ENCODE measurements at regions not wholly inside any gene's neighbourhood (a gene's known extent, or its start where the extent isn't known, plus 50 kb on each side); places are given as distances from the start of the nearest gene placed in this dataset.

GRCh38 chr5:94017579-94017978 is 276.2 kb upstream of the POU5F2 start:
- H3K4me1 Mint-ChIP-seq (ENCODE audit: low read depth): no peaks in the 10 kb centered on the region
- DNase-seq (ENCODE audit: low spot score, unreplicated experiment): no peak
- H3K27me3 Mint-ChIP-seq: no peaks in the 10 kb centered on the region
- TF ChIP-seq CTCF (IDR thresholded peaks at IDR 0.05; ENCODE audit: unreplicated experiment): no peak
- H3K4me3 Mint-ChIP-seq (ENCODE audit: low read depth): no peak overlapping the region
- peaks cover 33% of the 10 kb centered on the region for H3K36me3 Mint-ChIP-seq (ENCODE audit: insufficient read depth)
- peaks cover 32% of the 10 kb centered on the region for H3K9me3 Mint-ChIP-seq (ENCODE audit: low read depth)
- H3K27ac Mint-ChIP-seq: no peak overlapping the region

GRCh38 chr5:94010814-94011213 is 269.4 kb upstream of the POU5F2 start:
- Mint-ChIP-seq H3K27ac (no peak overlapping the region), H3K27me3 (no peaks in the 10 kb centered on the region), H3K9me3 (ENCODE audit: low read depth) (peaks cover 20% of the 10 kb centered on the region), H3K4me1 (ENCODE audit: low read depth) (no peaks in the 10 kb centered on the region), H3K36me3 (ENCODE audit: insufficient read depth) (peaks cover 21% of the 10 kb centered on the region), H3K4me3 (ENCODE audit: low read depth) (no peak overlapping the region)
- TF ChIP-seq CTCF (IDR thresholded peaks at IDR 0.05; ENCODE audit: unreplicated experiment): no peak
- no peak for DNase-seq (ENCODE audit: low spot score, unreplicated experiment)

- H3K27ac Mint-ChIP-seq: no peak overlapping the region
- H3K27me3 Mint-ChIP-seq: no peaks in the 10 kb centered on the region
- no peaks in the 10 kb centered on the region for H3K4me1 Mint-ChIP-seq (ENCODE audit: low read depth)
- peaks cover 15% of the 10 kb centered on the region for H3K36me3 Mint-ChIP-seq (ENCODE audit: insufficient read depth)
- no peak for DNase-seq (ENCODE audit: low spot score, unreplicated experiment)
- no peak overlapping the region for H3K4me3 Mint-ChIP-seq (ENCODE audit: low read depth)
- peaks cover 6% of the 10 kb centered on the region for H3K9me3 Mint-ChIP-seq (ENCODE audit: low read depth)
- no peak for TF ChIP-seq CTCF (IDR thresholded peaks at IDR 0.05; ENCODE audit: unreplicated experiment)
Measured at GRCh38 chr5:94009161-94009560, 267.8 kb upstream of the POU5F2 start.

- Mint-ChIP-seq H3K4me1 (ENCODE audit: low read depth) (no peaks in the 10 kb centered on the region), H3K9me3 (ENCODE audit: low read depth) (peaks cover 13% of the 10 kb centered on the region), H3K27ac (no peak overlapping the region), H3K27me3 (no peaks in the 10 kb centered on the region), H3K36me3 (ENCODE audit: insufficient read depth) (peaks cover 11% of the 10 kb centered on the region), H3K4me3 (ENCODE audit: low read depth) (no peak overlapping the region)
- no peak for TF ChIP-seq CTCF (IDR thresholded peaks at IDR 0.05; ENCODE audit: unreplicated experiment)
- no peak for DNase-seq (ENCODE audit: low spot score, unreplicated experiment)
Measured at GRCh38 chr5:93998951-93999455, 257.6 kb upstream of the POU5F2 start.

- Mint-ChIP-seq H3K36me3 (ENCODE audit: insufficient read depth) (peaks cover 11% of the 10 kb centered on the region), H3K27me3 (no peaks in the 10 kb centered on the region), H3K27ac (no peak overlapping the region), H3K4me3 (ENCODE audit: low read depth) (no peak overlapping the region), H3K4me1 (ENCODE audit: low read depth) (no peaks in the 10 kb centered on the region), H3K9me3 (ENCODE audit: low read depth) (peaks cover 13% of the 10 kb centered on the region)
- no peak for TF ChIP-seq CTCF (IDR thresholded peaks at IDR 0.05; ENCODE audit: unreplicated experiment)
- no peak for DNase-seq (ENCODE audit: low spot score, unreplicated experiment)
Measured at GRCh38 chr5:93997562-93997961, 256.2 kb upstream of the POU5F2 start.

Data from progenitor cell of endocrine pancreas (in vitro differentiated cells).